Natural killer cell (primary cell): ENCODE measurements at regions not wholly inside any gene's neighbourhood (a gene's known extent, or its start where the extent isn't known, plus 50 kb on each side); places are given as distances from the start of the nearest gene placed in this dataset.

ENCODE experiments used
- ATAC-seq, 3 donors: fragments of 150-1000 bp in 2 of 3; fragments of 200-7000 bp in 1 of 3; cut with Tn5 transposase; 1 replicate in 1 of 3; 2 replicates in 2 of 3; pipeline ENCODE4 v1.10.0; 2021; ENCODE audit warnings: mild to moderate bottlenecking in 2 of 3, moderate library complexity in 2 of 3
- DNase-seq, 2 donors: peaks; one replicate each; pipeline versions ENCODE4 v3.0.0 to v3.0.0-alpha.2; 2013 to 2021; ENCODE audit warnings: mixed read lengths in 1 of 2
- H3K27ac ChIP-seq: one replicate; pipeline ENCODE4 v1.5.1; 2013; ENCODE audit warnings: mild to moderate bottlenecking, low read length
- H3K27me3 ChIP-seq: one replicate; pipeline ENCODE4 v1.6.1; 2013; ENCODE audit warnings: low read length; ENCODE audit not compliant: control insufficient read depth, insufficient read depth
- H3K36me3 ChIP-seq: one replicate; pipeline ENCODE4 v1.6.1; 2013; ENCODE audit warnings: low read length; ENCODE audit not compliant: control insufficient read depth, insufficient read depth
- H3K4me1 ChIP-seq: one replicate; pipeline ENCODE4 v1.6.1; 2013; ENCODE audit warnings: low read length; ENCODE audit not compliant: control insufficient read depth, insufficient read depth
- H3K4me3 ChIP-seq: one replicate; pipeline ENCODE4 v1.5.1; 2013; ENCODE audit warnings: low read length
- H3K9me3 ChIP-seq: one replicate; pipeline ENCODE4 v1.6.1; 2013; ENCODE audit warnings: low read length; ENCODE audit not compliant: control insufficient read depth, insufficient read depth
- H3K27ac Mint-ChIP-seq, 2 donors: one replicate each; pipeline ENCODE4 v1.8.0; 2022; ENCODE audit warnings: mild to moderate bottlenecking in 2 of 2, mixed read lengths in 2 of 2, moderate library complexity in 1 of 2
- H3K27me3 Mint-ChIP-seq, 2 donors: one replicate each; pipeline ENCODE4 v1.8.0; 2022; ENCODE audit warnings: low read depth in 2 of 2, mixed read lengths in 2 of 2
- H3K36me3 Mint-ChIP-seq: one replicate; pipeline ENCODE4 v1.8.0; 2022; ENCODE audit warnings: mixed read lengths
- H3K4me1 Mint-ChIP-seq, 2 donors: one replicate each; pipeline ENCODE4 v1.8.0; 2022; ENCODE audit warnings: mixed read lengths in 2 of 2
- H3K4me3 Mint-ChIP-seq: one replicate; pipeline ENCODE4 v1.8.0; 2022; ENCODE audit warnings: mild to moderate bottlenecking, moderate library complexity, mixed read lengths
- H3K9me3 Mint-ChIP-seq, 2 donors: one replicate each; pipeline ENCODE4 v1.8.0; 2022; ENCODE audit warnings: mixed read lengths in 2 of 2
- WGBS: methylation state at CpG from one replicate; pipeline ENCODE4 v1.1.7; 2013; ENCODE audit warnings: missing lambda C conversion rate; ENCODE audit not compliant: insufficient coverage; 5-methylcytosine and 5-hydroxymethylcytosine counted together
- intact Hi-C: fragments of 100-400 bp; cut with micrococcal nuclease; formaldehyde crosslinking; loops from one replicate; pipeline ENCODE4 v1.14.2; 2022
- TF ChIP-seq, protein P1 (sequence below): fragments of 200-600 bp; IDR thresholded peaks from one replicate; pipeline ENCODE4 v1.8.0; 2022; ENCODE audit warnings: antibody characterized with exemption

DNA sequence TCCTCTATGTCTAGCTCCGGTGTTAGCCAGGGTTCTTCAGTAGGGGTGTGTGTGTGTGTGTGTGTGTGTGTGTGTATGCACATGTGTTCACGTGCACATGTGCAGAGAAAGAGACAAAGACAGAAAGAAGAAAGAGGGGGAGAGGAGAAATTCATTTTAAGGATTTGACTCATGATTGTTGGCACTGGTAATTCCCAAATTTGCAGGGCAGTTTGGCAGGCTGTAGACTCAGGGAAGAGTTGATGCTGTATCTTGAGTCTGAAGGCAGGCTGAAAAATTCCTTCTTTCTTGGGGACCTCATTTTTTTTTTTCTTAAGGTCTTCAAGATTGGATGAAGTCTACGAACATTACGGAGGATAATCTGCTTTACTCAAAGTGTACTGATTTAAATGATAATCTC lies 335.7 kb downstream of the NSG2 start:
- no peaks in the 10 kb centered on the region for H3K4me1 Mint-ChIP-seq
- no peaks in the 10 kb centered on the region for H3K36me3 Mint-ChIP-seq
- no peaks in the 10 kb centered on the region for H3K9me3 ChIP-seq
- H3K4me3 ChIP-seq = no peak overlapping the region
- WGBS = 88% methylated on average over 2 of the region's 4 CpGs
- H3K4me3 Mint-ChIP-seq = no peak overlapping the region
- no peak overlapping the region for H3K27ac ChIP-seq
- TF ChIP-seq, protein P1, sequence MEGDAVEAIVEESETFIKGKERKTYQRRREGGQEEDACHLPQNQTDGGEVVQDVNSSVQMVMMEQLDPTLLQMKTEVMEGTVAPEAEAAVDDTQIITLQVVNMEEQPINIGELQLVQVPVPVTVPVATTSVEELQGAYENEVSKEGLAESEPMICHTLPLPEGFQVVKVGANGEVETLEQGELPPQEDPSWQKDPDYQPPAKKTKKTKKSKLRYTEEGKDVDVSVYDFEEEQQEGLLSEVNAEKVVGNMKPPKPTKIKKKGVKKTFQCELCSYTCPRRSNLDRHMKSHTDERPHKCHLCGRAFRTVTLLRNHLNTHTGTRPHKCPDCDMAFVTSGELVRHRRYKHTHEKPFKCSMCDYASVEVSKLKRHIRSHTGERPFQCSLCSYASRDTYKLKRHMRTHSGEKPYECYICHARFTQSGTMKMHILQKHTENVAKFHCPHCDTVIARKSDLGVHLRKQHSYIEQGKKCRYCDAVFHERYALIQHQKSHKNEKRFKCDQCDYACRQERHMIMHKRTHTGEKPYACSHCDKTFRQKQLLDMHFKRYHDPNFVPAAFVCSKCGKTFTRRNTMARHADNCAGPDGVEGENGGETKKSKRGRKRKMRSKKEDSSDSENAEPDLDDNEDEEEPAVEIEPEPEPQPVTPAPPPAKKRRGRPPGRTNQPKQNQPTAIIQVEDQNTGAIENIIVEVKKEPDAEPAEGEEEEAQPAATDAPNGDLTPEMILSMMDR = no peak
- no peak overlapping the region for H3K27ac Mint-ChIP-seq
- H3K36me3 ChIP-seq = no peaks in the 10 kb centered on the region
- DNase-seq = no peak
- peaks cover 0 to 3% of the 10 kb centered on the region in 2 donors for H3K9me3 Mint-ChIP-seq
- no peak for ATAC-seq
- H3K27me3 Mint-ChIP-seq = no peaks in the 10 kb centered on the region
- no peaks in the 10 kb centered on the region for H3K27me3 ChIP-seq
- intact Hi-C loops = no loop called here
- H3K4me1 ChIP-seq = no peaks in the 10 kb centered on the region

DNA sequence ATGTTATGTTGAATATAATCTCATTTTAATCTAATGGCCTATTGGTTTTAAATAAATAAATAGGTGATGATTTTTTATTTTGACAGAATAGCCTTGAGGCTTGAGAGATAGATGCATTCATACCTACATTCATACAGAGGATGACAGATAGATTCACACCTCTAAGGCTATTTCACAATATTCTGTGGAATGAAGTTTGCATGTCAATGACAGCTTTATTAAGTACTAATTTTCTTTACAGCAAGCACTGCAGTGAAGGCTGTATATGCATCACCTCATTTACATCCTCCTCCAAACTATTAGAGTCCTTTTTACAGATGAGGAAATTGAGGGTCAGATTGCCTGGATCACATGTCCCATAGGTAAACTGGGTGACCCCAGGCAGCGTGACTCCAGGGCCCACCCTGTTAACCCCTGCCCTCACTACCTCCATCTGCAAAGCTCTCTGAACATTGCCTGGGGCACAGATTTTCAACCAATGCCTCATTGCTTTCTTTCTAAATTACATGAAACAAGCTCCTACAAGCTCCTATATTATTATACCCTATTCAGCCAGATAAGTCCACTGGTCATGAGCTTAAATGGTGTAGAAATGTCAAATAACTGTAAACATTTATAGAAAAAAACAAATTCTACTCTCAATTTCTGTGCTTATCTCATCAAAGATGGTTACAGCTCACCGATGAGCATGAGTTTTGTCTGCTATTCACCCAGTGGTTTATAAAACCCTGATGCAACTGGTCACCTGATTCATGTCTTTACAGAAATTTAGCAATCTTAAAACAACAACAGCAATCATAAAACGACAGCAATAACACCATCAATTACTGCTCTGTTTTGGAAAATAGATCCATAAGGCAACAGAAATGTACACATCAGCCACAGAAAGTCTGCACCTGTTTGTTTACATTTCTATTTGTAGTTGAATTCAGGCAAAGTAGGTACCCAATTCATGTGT lies 338.0 kb downstream of the NSG2 start:
- H3K9me3 Mint-ChIP-seq = peaks cover 0 to 5% of the 10 kb centered on the region in 2 donors
- intact Hi-C loops = no loop called here
- WGBS = 91% methylated on average over 3 of the region's 3 CpGs
- Histone ChIP-seq H3K4me3 (no peak overlapping the region), H3K27me3 (no peaks in the 10 kb centered on the region), H3K4me1 (no peaks in the 10 kb centered on the region), H3K36me3 (no peaks in the 10 kb centered on the region), H3K9me3 (no peaks in the 10 kb centered on the region), H3K27ac (no peak overlapping the region)
- H3K27ac Mint-ChIP-seq = no peak overlapping the region
- ATAC-seq (no peak), DNase-seq (no peak)
- no peaks in the 10 kb centered on the region for H3K4me1 Mint-ChIP-seq
- H3K36me3 Mint-ChIP-seq = no peaks in the 10 kb centered on the region
- peaks cover 6 to 8% of the 10 kb centered on the region in 2 donors for H3K27me3 Mint-ChIP-seq
- TF ChIP-seq, protein P1 = no peak
- no peak overlapping the region for H3K4me3 Mint-ChIP-seq

DNA sequence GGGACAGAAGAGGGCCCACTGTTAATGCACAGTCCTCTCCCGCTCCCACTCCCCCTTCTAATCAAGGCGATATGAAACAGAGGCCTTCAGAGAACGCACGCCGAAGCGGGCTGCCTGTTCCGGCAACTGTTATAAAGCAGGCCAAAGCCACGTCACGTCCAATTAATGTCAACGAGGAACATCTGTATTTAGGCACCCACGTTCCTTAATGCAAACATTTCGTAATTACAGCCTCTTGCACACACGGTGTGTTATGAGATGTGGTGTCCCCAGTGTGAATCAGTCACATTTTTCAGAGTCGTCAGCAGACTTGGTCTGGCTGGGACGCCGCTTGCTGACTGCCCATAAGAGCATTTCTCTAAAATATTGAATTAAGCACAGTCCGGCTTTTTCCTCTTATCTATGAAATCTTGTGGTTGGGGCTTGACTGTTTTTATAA lies 339.0 kb downstream of the NSG2 start:
- intact Hi-C loops = no loop called here
- no peak overlapping the region for H3K4me3 Mint-ChIP-seq
- Histone ChIP-seq H3K9me3 (no peaks in the 10 kb centered on the region), H3K4me1 (no peaks in the 10 kb centered on the region), H3K27ac (no peak overlapping the region), H3K36me3 (no peaks in the 10 kb centered on the region), H3K4me3 (no peak overlapping the region), H3K27me3 (no peaks in the 10 kb centered on the region)
- H3K9me3 Mint-ChIP-seq = peaks cover 0 to 5% of the 10 kb centered on the region in 2 donors
- no peaks in the 10 kb centered on the region for H3K4me1 Mint-ChIP-seq
- ATAC-seq (no peak), DNase-seq (no peak)
- WGBS = 87% methylated on average over 16 of the region's 17 CpGs
- peaks cover 8 to 11% of the 10 kb centered on the region in 2 donors for H3K27me3 Mint-ChIP-seq
- no peaks in the 10 kb centered on the region for H3K36me3 Mint-ChIP-seq
- H3K27ac Mint-ChIP-seq = no peak overlapping the region
- TF ChIP-seq, protein P1 = no peak
